ENCODE measurements at regions not wholly inside any gene's neighbourhood (a gene's known extent, or its start where the extent isn't known, plus 50 kb on each side); places are given as distances from the start of the nearest gene placed in this dataset.

- no peak for DNase-seq
Observed at GRCh38 chr2:196224756-196225155, 53.4 kb upstream of the STK17B start.

- DNase-seq = no peak
Observed at GRCh38 chr2:196225213-196225612, 53.8 kb upstream of the STK17B start.

GRCh38 chr2:196226058-196226706 lies 54.8 kb upstream of the STK17B start:
- no peak for DNase-seq

GRCh38 chr2:196226707-196227065 lies 55.3 kb upstream of the STK17B start:
- DNase-seq = no peak

GRCh38 chr2:196229013-196229412 lies 57.6 kb upstream of the STK17B start:
- no peak for DNase-seq

- no peak for DNase-seq
Observed at GRCh38 chr2:196230061-196230854, 58.9 kb upstream of the STK17B start.

GRCh38 chr2:196233021-196233804 lies 61.8 kb upstream of the STK17B start:
- no peak for DNase-seq

GRCh38 chr2:196233805-196234475 lies 62.6 kb upstream of the STK17B start:
- DNase-seq = no peak

GRCh38 chr2:196234672-196235071 lies 63.3 kb upstream of the STK17B start:
- DNase-seq = no peak

- DNase-seq = no peak
Observed at GRCh38 chr2:196238836-196239380, 67.5 kb upstream of the STK17B start.

- DNase-seq = no peak
Observed at GRCh38 chr2:196239622-196240587, 68.5 kb upstream of the STK17B start.

GRCh38 chr2:196241175-196241574 lies 69.8 kb upstream of the STK17B start:
- no peak for DNase-seq

- DNase-seq = no peak
Observed at GRCh38 chr2:196242131-196242620, 70.8 kb upstream of the STK17B start.

- no peak for DNase-seq
Observed at GRCh38 chr2:196244516-196244915, 73.1 kb upstream of the STK17B start.

GRCh38 chr2:196244966-196245365 lies 73.6 kb upstream of the STK17B start:
- no peak for DNase-seq

GRCh38 chr2:196245378-196246140 lies 74.2 kb upstream of the STK17B start:
- no peak for DNase-seq

GRCh38 chr2:196247114-196247975 lies 76.0 kb upstream of the STK17B start:
- DNase-seq = no peak

- no peak for DNase-seq
Observed at GRCh38 chr2:196247976-196248280, 76.5 kb upstream of the STK17B start.

GRCh38 chr2:196248467-196249094 lies 77.2 kb upstream of the STK17B start:
- no peak for DNase-seq
